HCT116 (cell line): ENCODE measurements at regions not wholly inside any gene's neighbourhood (a gene's known extent, or its start where the extent isn't known, plus 50 kb on each side); places are given as distances from the start of the nearest gene placed in this dataset.

ENCODE experiments used
- ATAC-seq: fragments of 200-7000 bp; cut with Tn5 transposase; 2 replicates; pipeline ENCODE4 v1.9.1; 2020; ENCODE audit warnings: mild to moderate bottlenecking, moderate library complexity
- BruUV-seq: library from RNA; stranded (reverse); fragments of 400-500 nt; replicated peaks from 2 replicates; lab custom pipeline; 2021; lab: Mats Ljungman, UMichigan
- CTCF ChIA-PET: fragments of 300-600 bp; sonication (Branson Sonifier 250); formaldehyde crosslinking; loops from one replicate; lab custom pipeline; 2021; ENCODE audit warnings: antibody characterized with exemption; lab: Charles Lee
- POLR2A ChIA-PET: fragments of 300-600, 350-600 bp; sonication (Branson Sonifier 250); formaldehyde crosslinking; loops from one replicate; lab custom pipeline; 2021; ENCODE audit warnings: antibody characterized with exemption; lab: Charles Lee
- RAD21 ChIA-PET, 2 experiments: fragments of 300-600 bp; sonication (Branson Sonifier 250); formaldehyde crosslinking; loops; one replicate each; lab custom pipeline; 2023; ENCODE audit warnings: low total read pairs in 2 of 2; ENCODE audit not compliant: uncharacterized antibody in 2 of 2, unreplicated experiment in 2 of 2, low non-redundant PET in 1 of 2; lab: Charles Lee
- DNase-seq: peaks from one replicate; pipeline ENCODE4 v3.0.0-alpha.2; 2010; ENCODE audit warnings: low read depth, low spot score
- H2AFZ ChIP-seq: fragments of 200-600 bp; shearing (Covaris generic), sonication (generic); 2 replicates; pipeline ENCODE4 v1.6.1; 2017; ENCODE audit warnings: low read depth, mixed run types, mixed read lengths, antibody characterized with exemption, low read length; ENCODE audit not compliant: poor library complexity, severe bottlenecking
- H3K27ac ChIP-seq: 2 replicates; pipeline ENCODE4 v1.5.1; 2012; ENCODE audit warnings: low read depth, low read length
- H3K27me3 ChIP-seq: fragments of 200-600 bp; sonication (generic); 2 replicates; pipeline ENCODE4 v1.6.1; 2016; ENCODE audit warnings: mixed run types, low read length, mixed read lengths; ENCODE audit not compliant: insufficient read depth
- H3K36me3 ChIP-seq, 2 experiments: fragments of 200-500 bp in 1 of 2; fragments of 200-600 bp in 1 of 2; sonication (Bioruptor generic) in 1 of 2; sonication (generic) in 1 of 2; 2 replicates each; pipeline versions ENCODE4 v1.5.1 to v1.6.1; 2014 to 2016; ENCODE audit warnings: low read length in 2 of 2, inconsistent platforms in 1 of 2, mixed read lengths in 1 of 2, mixed run types in 1 of 2; ENCODE audit not compliant: insufficient read depth in 2 of 2, control insufficient read depth in 1 of 2
- H3K4me1 ChIP-seq, 2 experiments: fragments of 200-600 bp in 1 of 2; sonication (generic) in 1 of 2; 2 replicates each; pipeline versions ENCODE4 v1.5.1 to v1.6.1; 2012 to 2017; ENCODE audit warnings: low read length in 2 of 2, inconsistent platforms in 1 of 2, mild to moderate bottlenecking in 1 of 2, mixed read lengths in 1 of 2, mixed run types in 1 of 2, moderate library complexity in 1 of 2; ENCODE audit not compliant: insufficient read depth in 2 of 2, control insufficient read depth in 1 of 2
- H3K4me2 ChIP-seq: fragments of 200-600 bp; sonication (generic); 2 replicates; pipeline ENCODE4 v1.6.1; 2017; ENCODE audit warnings: mixed run types, low read length, mixed read lengths
- H3K4me3 ChIP-seq, 2 experiments: fragments of 200-600 bp in 1 of 2; sonication (generic) in 1 of 2; replicated peaks in 1 of 2; 2 replicates each; pipeline ENCODE4 v1.5.1; 2011 to 2016; ENCODE audit warnings: low read length in 2 of 2, control low read depth in 1 of 2, low read depth in 1 of 2, mild to moderate bottlenecking in 1 of 2, mixed read lengths in 1 of 2, mixed run types in 1 of 2
- H3K79me2 ChIP-seq: fragments of 200-600 bp; sonication (generic); 2 replicates; pipeline ENCODE4 v1.6.1; 2017; ENCODE audit warnings: mild to moderate bottlenecking, mixed run types, low read length, moderate library complexity, mixed read lengths; ENCODE audit not compliant: insufficient read depth
- H3K9ac ChIP-seq: fragments of 200-600 bp; sonication (generic); 2 replicates; pipeline ENCODE4 v1.6.1; 2016; ENCODE audit warnings: low read length, mixed read lengths
- H3K9me2 ChIP-seq: fragments of 200-600 bp; sonication (generic), shearing (Covaris generic); 2 replicates; pipeline ENCODE4 v1.6.1; 2017; ENCODE audit warnings: mixed run types, mild to moderate bottlenecking, moderate library complexity; ENCODE audit not compliant: insufficient read depth
- H3K9me3 ChIP-seq, 2 experiments: fragments of 200-500 bp in 1 of 2; fragments of 200-600 bp in 1 of 2; sonication (Bioruptor generic) in 1 of 2; sonication (generic) in 1 of 2; 2 replicates each; pipeline ENCODE4 v1.6.1; 2014 to 2017; ENCODE audit warnings: low read length in 2 of 2, mixed read lengths in 2 of 2, inconsistent platforms in 1 of 2, low read depth in 1 of 2, mild to moderate bottlenecking in 1 of 2, mixed run types in 1 of 2, moderate library complexity in 1 of 2; ENCODE audit not compliant: control insufficient read depth in 1 of 2, insufficient read depth in 1 of 2
- H4K20me1 ChIP-seq: fragments of 200-600 bp; sonication (generic), shearing (Covaris generic); 2 replicates; pipeline ENCODE4 v1.6.1; 2017; ENCODE audit warnings: mixed run types, mild to moderate bottlenecking, moderate library complexity; ENCODE audit not compliant: insufficient read depth
- CBX3 ChIP-seq: IDR thresholded peaks from 2 replicates; pipeline ENCODE4 v1.6.1; 2012; ENCODE audit warnings: low read depth
- EGR1 ChIP-seq: IDR thresholded peaks from 2 replicates; pipeline ENCODE4 v1.6.1; 2012; ENCODE audit warnings: low read depth
- EZH2 ChIP-seq: fragments of 200-600 bp; sonication (generic); IDR thresholded peaks from 2 replicates; pipeline ENCODE4 v1.6.1; 2017; ENCODE audit warnings: antibody characterized with exemption, mixed run types
- REST ChIP-seq: IDR thresholded peaks from 2 replicates; pipeline ENCODE4 v1.6.1; 2012; ENCODE audit warnings: low read depth
- SRF ChIP-seq: IDR thresholded peaks from 2 replicates; pipeline ENCODE4 v1.6.1; 2012; ENCODE audit warnings: low read depth
- ZBTB33 ChIP-seq: IDR thresholded peaks from 2 replicates; pipeline ENCODE4 v1.6.1; 2011; ENCODE audit warnings: mild to moderate bottlenecking, low read length, moderate library complexity; ENCODE audit not compliant: insufficient replicate concordance; ENCODE audit errors: extremely low read depth
- intact Hi-C: fragments of 100-400 bp; cut with micrococcal nuclease; formaldehyde crosslinking; loops from 2 replicates; pipeline ENCODE4 v1.10.0; 2022

- Histone ChIP-seq H3K9ac (no peak overlapping the region), H3K27me3 (no peaks in the 10 kb centered on the region), H3K27ac (no peak overlapping the region), H4K20me1 (no peaks in the 10 kb centered on the region), H3K4me2 (no peak overlapping the region), H3K9me2 (no peaks in the 10 kb centered on the region), H3K9me3 (peaks cover 4 to 6% of the 10 kb centered on the region in 2 experiments; a peak in 2 of 4 replicates), H3K4me1 (no peaks in the 10 kb centered on the region)
- no TSS peak for BruUV-seq
- no peak for DNase-seq
- intact Hi-C loops = no loop called here
- POLR2A ChIA-PET = no interaction called here
- TF ChIP-seq REST (no peak), EGR1 (no peak), CBX3 (no peak), EZH2 (no peak), SRF (no peak), ZBTB33 (no peak)
- TF ChIP-seq, all 23 proteins: peak for 0
- H3K4me3 ChIP-seq = no peak overlapping the region
- ChIA-PET CTCF (no interaction called here), RAD21 (no interaction called here)
- H3K79me2 ChIP-seq = no peaks in the 10 kb centered on the region
- no peak overlapping the region for H2AFZ ChIP-seq
- no peak for ATAC-seq
- H3K36me3 ChIP-seq = no peaks in the 10 kb centered on the region
These were observed 799.3 kb upstream of the MAP3K7 start for GRCh38 chr6:91386204-91386603.
